Neural cell (in vitro differentiated cells): ENCODE measurements at regions not wholly inside any gene's neighbourhood (a gene's known extent, or its start where the extent isn't known, plus 50 kb on each side); places are given as distances from the start of the nearest gene placed in this dataset.

ENCODE experiments used
- H2AFZ ChIP-seq: fragments of 200-600, 300-800 bp; sonication (generic), shearing (Covaris generic); 2 replicates; pipeline ENCODE4 v1.6.0; 2014; ENCODE audit warnings: low read depth, mild to moderate bottlenecking, antibody characterized with exemption, low read length, moderate library complexity
- H3F3A ChIP-seq: fragments of 200-600 bp; shearing (Covaris generic); 2 replicates; pipeline ENCODE4 v1.6.1; 2016; ENCODE audit warnings: mild to moderate bottlenecking, moderate library complexity, mixed read lengths, antibody characterized with exemption, low read length; ENCODE audit not compliant: insufficient read depth, poor library complexity, severe bottlenecking
- H3K27ac ChIP-seq: fragments of 200-600, 300-800 bp; sonication (generic), shearing (Covaris generic); 2 replicates; pipeline ENCODE4 v1.5.1; 2014; ENCODE audit warnings: mild to moderate bottlenecking, low read length, moderate library complexity
- H3K27me3 ChIP-seq: fragments of 300-800, 200-600 bp; sonication (generic), shearing (Covaris generic); 2 replicates; pipeline ENCODE4 v1.6.0; 2014; ENCODE audit warnings: mild to moderate bottlenecking, low read depth, low read length, moderate library complexity; ENCODE audit not compliant: insufficient read depth
- H3K36me3 ChIP-seq: fragments of 300-800, 200-600 bp; sonication (generic), shearing (Covaris generic); 2 replicates; pipeline ENCODE4 v1.5.1; 2014; ENCODE audit warnings: mild to moderate bottlenecking, antibody characterized with exemption, low read length, moderate library complexity; ENCODE audit not compliant: insufficient read depth
- H3K4me2 ChIP-seq: fragments of 300-800, 200-600 bp; sonication (generic), shearing (Covaris generic); 2 replicates; pipeline ENCODE4 v1.6.0; 2014; ENCODE audit warnings: mild to moderate bottlenecking, low read length
- H3K4me3 ChIP-seq: fragments of 300-800, 200-600 bp; sonication (generic), shearing (Covaris generic); 2 replicates; pipeline ENCODE4 v1.5.1; 2014; ENCODE audit warnings: mild to moderate bottlenecking, low read length, moderate library complexity
- H3K79me2 ChIP-seq: fragments of 200-600 bp; shearing (Covaris generic); replicated peaks from 2 replicates; pipeline ENCODE4 v1.6.0; 2014; ENCODE audit warnings: mild to moderate bottlenecking, low read length, moderate library complexity; ENCODE audit not compliant: insufficient read depth
- H3K9ac ChIP-seq: fragments of 300-800, 200-600 bp; sonication (generic), shearing (Covaris generic); 2 replicates; pipeline ENCODE4 v1.6.1; 2016; ENCODE audit warnings: mild to moderate bottlenecking, low read length, mixed read lengths
- H3K9me2 ChIP-seq: fragments of 200-600 bp; shearing (Covaris generic); 2 replicates; pipeline ENCODE4 v1.6.1; 2016; ENCODE audit warnings: mild to moderate bottlenecking, low read length, mixed read lengths; ENCODE audit not compliant: insufficient read depth
- H3K9me3 ChIP-seq: fragments of 200-600, 300-800 bp; sonication (generic), shearing (Covaris generic); 2 replicates; pipeline ENCODE4 v1.6.1; 2016; ENCODE audit warnings: mild to moderate bottlenecking, mixed run types, low read length, moderate library complexity, mixed read lengths
- H4K20me1 ChIP-seq: fragments of 200-600 bp; shearing (Covaris generic); 2 replicates; pipeline ENCODE4 v1.6.1; 2016; ENCODE audit warnings: mild to moderate bottlenecking, mixed run types; ENCODE audit not compliant: insufficient read depth
- CTCF ChIP-seq: fragments of 450-650 bp; IDR thresholded peaks from 2 replicates; pipeline ENCODE4 v1.5.1; 2014; ENCODE audit warnings: antibody characterized with exemption, mild to moderate bottlenecking, moderate library complexity; ENCODE audit not compliant: poor library complexity, severe bottlenecking
- EP300 ChIP-seq: fragments of 450-650 bp; conservative IDR thresholded peaks from 2 replicates; pipeline ENCODE4 v1.6.1; 2014; ENCODE audit warnings: antibody characterized with exemption, mild to moderate bottlenecking, moderate library complexity; ENCODE audit not compliant: poor library complexity, severe bottlenecking
- EZH2 ChIP-seq: fragments of 200-600, 300-800 bp; shearing (Covaris generic), sonication (generic); IDR thresholded peaks from 2 replicates; pipeline ENCODE4 v1.6.1; 2014; ENCODE audit warnings: antibody characterized with exemption, low read length, borderline replicate concordance, mild to moderate bottlenecking; ENCODE audit not compliant: insufficient read depth, poor library complexity, severe bottlenecking
- MXI1 ChIP-seq: fragments of 450-650 bp; conservative IDR thresholded peaks from 2 replicates; pipeline ENCODE4 v1.6.1; 2014; ENCODE audit warnings: antibody characterized with exemption, mild to moderate bottlenecking; ENCODE audit not compliant: poor library complexity, severe bottlenecking
- POLR2AphosphoS5 ChIP-seq: IDR thresholded peaks from 2 replicates; pipeline ENCODE4 v1.6.1; 2012
- RAD21 ChIP-seq: fragments of 450-650 bp; conservative IDR thresholded peaks from 2 replicates; pipeline ENCODE4 v1.6.1; 2014; ENCODE audit warnings: antibody characterized with exemption, mild to moderate bottlenecking, moderate library complexity
- REST ChIP-seq: IDR thresholded peaks from 2 replicates; pipeline ENCODE4 v1.6.1; 2012; ENCODE audit warnings: borderline replicate concordance
- SMC3 ChIP-seq: fragments of 450-650 bp; conservative IDR thresholded peaks from 2 replicates; pipeline ENCODE4 v1.6.1; 2014; ENCODE audit warnings: antibody characterized with exemption, mild to moderate bottlenecking, moderate library complexity; ENCODE audit not compliant: poor library complexity
- TAF1 ChIP-seq: IDR thresholded peaks from 2 replicates; pipeline ENCODE4 v1.6.1; 2012; ENCODE audit warnings: low read depth

GRCh38 chr20:60727425-60727824, 524.6 kb upstream of the CDH4 start:
- H3K9me2 ChIP-seq: no peaks in the 10 kb centered on the region
- no peak overlapping the region for H3K9ac ChIP-seq
- no peaks in the 10 kb centered on the region for H3K9me3 ChIP-seq
- H3F3A ChIP-seq: no peaks in the 10 kb centered on the region
- H3K4me2 ChIP-seq: no peak overlapping the region
- no peaks in the 10 kb centered on the region for H3K27me3 ChIP-seq
- H3K27ac ChIP-seq: no peak overlapping the region
- no peak overlapping the region for H3K4me3 ChIP-seq
- no peaks in the 10 kb centered on the region for H3K36me3 ChIP-seq
- no peaks in the 10 kb centered on the region for H4K20me1 ChIP-seq
- TF ChIP-seq TAF1: no peak
- TF ChIP-seq RAD21: no peak
- TF ChIP-seq REST: no peak
- TF ChIP-seq EZH2: no peak
- no peak for TF ChIP-seq SMC3
- no peak for TF ChIP-seq POLR2AphosphoS5
- TF ChIP-seq MXI1: no peak
- no peak for TF ChIP-seq EP300
- no peak for TF ChIP-seq CTCF
- H2AFZ ChIP-seq: no peak overlapping the region
- no peaks in the 10 kb centered on the region for H3K79me2 ChIP-seq

- no peaks in the 10 kb centered on the region for H3K9me3 ChIP-seq
- H3K27ac ChIP-seq: no peak overlapping the region
- no peak overlapping the region for H3K9ac ChIP-seq
- no peak overlapping the region for H2AFZ ChIP-seq
- H3F3A ChIP-seq: no peaks in the 10 kb centered on the region
- H3K4me2 ChIP-seq: no peak overlapping the region
- TF ChIP-seq CTCF (no peak), REST (no peak), MXI1 (no peak), EP300 (no peak), POLR2AphosphoS5 (no peak), RAD21 (no peak), TAF1 (no peak), SMC3 (no peak), EZH2 (no peak)
- no peaks in the 10 kb centered on the region for H3K27me3 ChIP-seq
- no peaks in the 10 kb centered on the region for H4K20me1 ChIP-seq
- H3K9me2 ChIP-seq: no peaks in the 10 kb centered on the region
- no peaks in the 10 kb centered on the region for H3K36me3 ChIP-seq
- H3K79me2 ChIP-seq: no peaks in the 10 kb centered on the region
- no peak overlapping the region for H3K4me3 ChIP-seq
These were observed 523.4 kb upstream of the CDH4 start for GRCh38 chr20:60728705-60729104.
